Spleen (tissue), 11 donors: ENCODE measurements at regions not wholly inside any gene's neighbourhood (a gene's known extent, or its start where the extent isn't known, plus 50 kb on each side); places are given as distances from the start of the nearest gene placed in this dataset.

Source experiments
- DNase-seq: peaks from one replicate; pipeline ENCODE4 v3.0.0-alpha.2; 2020
- H3K27ac ChIP-seq, 8 donors: fragments of 200-600 bp; sonication (generic) in 7 of 8; 1 replicate in 4 of 8; 2 replicates in 4 of 8; pipeline versions ENCODE4 v1.5.0 to v1.8.0; 2016 to 2021; ENCODE audit warnings: inconsistent platforms in 4 of 8, mild to moderate bottlenecking in 4 of 8, moderate library complexity in 1 of 8
- H3K27me3 ChIP-seq, 7 donors: fragments of 200-600 bp; sonication (generic) in 6 of 7; replicated peaks in 1 of 7; 1 replicate in 4 of 7; 2 replicates in 3 of 7; pipeline versions ENCODE4 v1.5.0 to v1.8.0; 2016 to 2021; ENCODE audit warnings: inconsistent platforms in 3 of 7, mild to moderate bottlenecking in 1 of 7
- H3K36me3 ChIP-seq, 6 donors: fragments of 200-600 bp; sonication (generic) in 5 of 6; 1 replicate in 4 of 6; 2 replicates in 2 of 6; pipeline versions ENCODE4 v1.5.0 to v1.8.0; 2016 to 2021; ENCODE audit warnings: inconsistent platforms in 2 of 6
- H3K4me1 ChIP-seq, 6 donors: fragments of 200-600 bp; sonication (generic) in 5 of 6; 1 replicate in 3 of 6; 2 replicates in 3 of 6; pipeline versions ENCODE4 v1.5.0 to v1.8.0; 2016 to 2021; ENCODE audit warnings: inconsistent platforms in 3 of 6
- H3K4me3 ChIP-seq, 8 donors: fragments of 200-600 bp; sonication (generic) in 7 of 8; 1 replicate in 4 of 8; 2 replicates in 4 of 8; pipeline versions ENCODE4 v1.5.0 to v1.8.0; 2016 to 2021; ENCODE audit warnings: inconsistent platforms in 4 of 8, mild to moderate bottlenecking in 4 of 8, moderate library complexity in 2 of 8
- H3K9me3 ChIP-seq, 8 donors: fragments of 200-600 bp; sonication (generic) in 7 of 8; 1 replicate in 4 of 8; 2 replicates in 4 of 8; pipeline versions ENCODE4 v1.5.0 to v1.8.0; 2016 to 2021; ENCODE audit warnings: inconsistent platforms in 4 of 8
- CTCF ChIP-seq, 11 experiments: fragments of 200-600 bp in 7 of 11; fragments of 450-650 bp in 4 of 11; sonication (generic) in 4 of 11; IDR thresholded peaks in 8 of 11; conservative IDR thresholded peaks in 3 of 11; 1 replicate in 7 of 11; 2 replicates in 4 of 11; pipeline versions ENCODE4 v1.4.0 to v1.8.0; 2016 to 2021; ENCODE audit warnings: antibody characterized with exemption in 11 of 11, inconsistent platforms in 4 of 11, mild to moderate bottlenecking in 1 of 11
- POLR2A ChIP-seq, 3 donors: fragments of 450-650 bp; IDR thresholded peaks; one replicate each; pipeline ENCODE4 v1.5.1; 2017; ENCODE audit warnings: antibody characterized with exemption in 3 of 3, mild to moderate bottlenecking in 1 of 3
- POLR2AphosphoS5 ChIP-seq, 3 donors: sonication (generic); formaldehyde crosslinking; IDR thresholded peaks; one replicate each; pipeline ENCODE4 v1.5.1; 2017; ENCODE audit warnings: antibody characterized with exemption in 3 of 3
- WGBS, 5 donors: extraction: QIAGEN DNeasy Blood & Tissue Kit in 3 of 5; methylation state at CpG; one replicate each; pipeline versions ENCODE4 v1.1.5 to v1.1.7; 2013 to 2018; 5-methylcytosine and 5-hydroxymethylcytosine counted together
- intact Hi-C: fragments of 100-400 bp; cut with DNase I; formaldehyde crosslinking; loops from one replicate; pipeline ENCODE4 v1.15.0; 2023; ENCODE audit warnings: low total_unique reads
- donor health status: healthy with polysubstance abuse.
- donor health status: DM: no; HTN: no; CAD: no; lungs with moderate emphysema.
- donor health status: DM: no; HTN: no; CAD: no.
- donor health status: Bipolar disorder and iron deficiency.
- donor health status: healthy.
- donor health status: DM: no; HTN: no; CAD: no.
- donor health status: DM: yes; HTN: yes; CAD: no.

- Histone ChIP-seq H3K36me3 (no peaks in the 10 kb centered on the region), H3K4me1 (no peaks in the 10 kb centered on the region), H3K27ac (no peak overlapping the region), H3K9me3 (no peaks in the 10 kb centered on the region), H3K4me3 (no peak overlapping the region), H3K27me3 (no peaks in the 10 kb centered on the region)
- no peak for DNase-seq
- intact Hi-C loops: no loop called here
- TF ChIP-seq CTCF (IDR thresholded peaks at IDR 0.05 in 8 of 11, conservative IDR thresholded peaks at IDR 0.05 in 3 of 11) (no peak), POLR2AphosphoS5 (IDR thresholded peaks at IDR 0.05) (no peak), POLR2A (IDR thresholded peaks at IDR 0.05) (no peak)
- 93 to 98% (median 96%) methylated on average over 1 of the region's 1 CpG for WGBS, 5 donors
These were observed 379.3 kb downstream of the BCL11A start for GRCh38 chr2:60174146-60174545.

- WGBS, 5 donors: 83 to 92% (median 85%) methylated on average over 3 of the region's 3 CpGs
- Histone ChIP-seq H3K4me1 (no peaks in the 10 kb centered on the region), H3K27me3 (no peaks in the 10 kb centered on the region), H3K9me3 (no peaks in the 10 kb centered on the region), H3K27ac (no peak overlapping the region), H3K4me3 (no peak overlapping the region), H3K36me3 (no peaks in the 10 kb centered on the region)
- DNase-seq: no peak
- intact Hi-C loops: no loop called here
- TF ChIP-seq POLR2AphosphoS5 (IDR thresholded peaks at IDR 0.05) (no peak), CTCF (IDR thresholded peaks at IDR 0.05 in 8 of 11, conservative IDR thresholded peaks at IDR 0.05 in 3 of 11) (no peak), POLR2A (IDR thresholded peaks at IDR 0.05) (no peak)
These were observed 380.7 kb downstream of the BCL11A start for GRCh38 chr2:60172801-60173200.

- DNase-seq: no peak
- intact Hi-C loops: no loop called here
These were observed 383.2 kb downstream of the BCL11A start for GRCh38 chr2:60170272-60170671.

GRCh38 chr2:60168247-60168646, 385.2 kb downstream of the BCL11A start:
- TF ChIP-seq CTCF (IDR thresholded peaks at IDR 0.05 in 8 of 11, conservative IDR thresholded peaks at IDR 0.05 in 3 of 11) (no peak), POLR2AphosphoS5 (IDR thresholded peaks at IDR 0.05) (no peak), POLR2A (IDR thresholded peaks at IDR 0.05) (no peak)
- intact Hi-C loops: no loop called here
- Histone ChIP-seq H3K4me1 (no peaks in the 10 kb centered on the region), H3K27me3 (no peaks in the 10 kb centered on the region), H3K4me3 (no peak overlapping the region), H3K9me3 (no peaks in the 10 kb centered on the region), H3K36me3 (no peaks in the 10 kb centered on the region), H3K27ac (no peak overlapping the region)
- no peak for DNase-seq
- 73 to 97% (median 87%) methylated on average over 3 of the region's 3 CpGs for WGBS, 5 donors

More at GRCh38 chr2:60170272-60170671, 383.2 kb downstream of the BCL11A start:
- Histone ChIP-seq H3K36me3 (no peaks in the 10 kb centered on the region), H3K27me3 (no peaks in the 10 kb centered on the region), H3K4me1 (no peaks in the 10 kb centered on the region), H3K9me3 (no peaks in the 10 kb centered on the region), H3K27ac (no peak overlapping the region), H3K4me3 (no peak overlapping the region)
- WGBS, 5 donors: 88 to 91% (median 89%) methylated on average over 3 of the region's 3 CpGs
- no peak for TF ChIP-seq CTCF (IDR thresholded peaks at IDR 0.05 in 8 of 11, conservative IDR thresholded peaks at IDR 0.05 in 3 of 11)
- TF ChIP-seq POLR2A (IDR thresholded peaks at IDR 0.05): no peak
- no peak for TF ChIP-seq POLR2AphosphoS5 (IDR thresholded peaks at IDR 0.05)
